Tibial nerve (tissue), 4 donors: ENCODE measurements at regions not wholly inside any gene's neighbourhood (a gene's known extent, or its start where the extent isn't known, plus 50 kb on each side); places are given as distances from the start of the nearest gene placed in this dataset.

ENCODE experiments used
- DNase-seq, 2 donors: peaks; one replicate each; pipeline ENCODE4 v3.0.0-alpha.2; 2019; ENCODE audit warnings: low spot score in 2 of 2
- H3K27ac ChIP-seq, 4 donors: fragments of 200-600 bp; sonication (generic) in 3 of 4; one replicate each; pipeline ENCODE4 v1.5.1; 2017 to 2019; ENCODE audit warnings: mild to moderate bottlenecking in 1 of 4
- H3K27me3 ChIP-seq, 2 donors: fragments of 200-600 bp; sonication (generic) in 1 of 2; one replicate each; pipeline versions ENCODE4 v1.5.1 to v1.6.0; 2017 to 2019
- H3K36me3 ChIP-seq, 3 donors: fragments of 200-600 bp; sonication (generic); one replicate each; pipeline ENCODE4 v1.5.1; 2018 to 2019
- H3K4me1 ChIP-seq, 4 donors: fragments of 200-600 bp; sonication (generic) in 3 of 4; one replicate each; pipeline ENCODE4 v1.5.1; 2017 to 2019
- H3K4me3 ChIP-seq, 4 donors: fragments of 200-600 bp; sonication (generic) in 3 of 4; one replicate each; pipeline ENCODE4 v1.5.1; 2017 to 2019; ENCODE audit warnings: mild to moderate bottlenecking in 1 of 4, moderate library complexity in 1 of 4
- H3K9me3 ChIP-seq, 4 donors: fragments of 200-600 bp; sonication (generic) in 3 of 4; one replicate each; pipeline ENCODE4 v1.5.1; 2017 to 2019
- CTCF ChIP-seq, 5 experiments: fragments of 200-600 bp in 3 of 5; fragments of 450-650 bp in 2 of 5; sonication (generic) in 3 of 5; IDR thresholded peaks; one replicate each; pipeline ENCODE4 v1.5.1; 2016 to 2019; ENCODE audit warnings: antibody characterized with exemption in 5 of 5, mild to moderate bottlenecking in 3 of 5, moderate library complexity in 2 of 5
- EP300 ChIP-seq, 2 donors: sonication (generic); formaldehyde crosslinking; IDR thresholded peaks; one replicate each; pipeline ENCODE4 v1.6.1; 2017; ENCODE audit warnings: antibody characterized with exemption in 2 of 2, mild to moderate bottlenecking in 1 of 2
- POLR2A ChIP-seq, 2 donors: fragments of 450-650 bp; IDR thresholded peaks; one replicate each; pipeline ENCODE4 v1.6.1; 2017; ENCODE audit warnings: antibody characterized with exemption in 2 of 2, mild to moderate bottlenecking in 2 of 2, moderate library complexity in 2 of 2
- WGBS, 2 donors: methylation state at CpG; one replicate each; pipeline ENCODE4 v1.1.5; 2018; 5-methylcytosine and 5-hydroxymethylcytosine counted together

GRCh38 chr4:171668403-171668802 is 144.8 kb upstream of the GALNTL6 start:
- TF ChIP-seq EP300 (IDR thresholded peaks at IDR 0.05) (no peak), CTCF (IDR thresholded peaks at IDR 0.05) (no peak), POLR2A (IDR thresholded peaks at IDR 0.05) (no peak)
- Histone ChIP-seq H3K4me3 (no peak overlapping the region), H3K9me3 (no peaks in the 10 kb centered on the region), H3K4me1 (no peaks in the 10 kb centered on the region), H3K27ac (no peak overlapping the region), H3K27me3 (no peaks in the 10 kb centered on the region), H3K36me3 (no peaks in the 10 kb centered on the region)
- DNase-seq = no peak
- WGBS, 2 donors = 76 to 83% methylated on average over 3 of the region's 3 CpGs

- no peaks in the 10 kb centered on the region for H3K27me3 ChIP-seq
- no peak for TF ChIP-seq POLR2A (IDR thresholded peaks at IDR 0.05)
- TF ChIP-seq EP300 (IDR thresholded peaks at IDR 0.05) = no peak
- TF ChIP-seq CTCF (IDR thresholded peaks at IDR 0.05) = no peak
- no peaks in the 10 kb centered on the region for H3K36me3 ChIP-seq
- H3K9me3 ChIP-seq = no peaks in the 10 kb centered on the region
- DNase-seq = no peak
- no peak overlapping the region for H3K4me3 ChIP-seq
- H3K27ac ChIP-seq = no peak overlapping the region
- no peaks in the 10 kb centered on the region for H3K4me1 ChIP-seq
Measured at GRCh38 chr4:171667906-171668305, 145.3 kb upstream of the GALNTL6 start.

GRCh38 chr4:171651071-171651470 is 162.1 kb upstream of the GALNTL6 start:
- Histone ChIP-seq H3K4me3 (no peak overlapping the region), H3K9me3 (peaks cover 0 to 8% (median 0%) of the 10 kb centered on the region in 4 donors), H3K27ac (no peak overlapping the region), H3K27me3 (no peaks in the 10 kb centered on the region), H3K36me3 (no peaks in the 10 kb centered on the region), H3K4me1 (no peaks in the 10 kb centered on the region)
- TF ChIP-seq CTCF (IDR thresholded peaks at IDR 0.05) = no peak
- WGBS, 2 donors = 90 to 97% methylated on average over 4 to 5 of the region's 6 CpGs
- no peak for DNase-seq

GRCh38 chr4:171650543-171650942 is 162.7 kb upstream of the GALNTL6 start:
- Histone ChIP-seq H3K36me3 (no peaks in the 10 kb centered on the region), H3K27ac (no peak overlapping the region), H3K4me3 (no peak overlapping the region), H3K27me3 (no peaks in the 10 kb centered on the region), H3K9me3 (peaks cover 0 to 8% (median 0%) of the 10 kb centered on the region in 4 donors), H3K4me1 (no peaks in the 10 kb centered on the region)
- 50% methylated on average over 2 of the region's 2 CpGs; no CpG with 5 or more reads in 1 of the 2 donors for WGBS, 2 donors
- TF ChIP-seq POLR2A (IDR thresholded peaks at IDR 0.05) (no peak), EP300 (IDR thresholded peaks at IDR 0.05) (no peak), CTCF (IDR thresholded peaks at IDR 0.05) (no peak)
- no peak for DNase-seq

GRCh38 chr4:171648926-171649325 is 164.3 kb upstream of the GALNTL6 start:
- Histone ChIP-seq H3K27ac (no peak overlapping the region), H3K4me3 (no peak overlapping the region), H3K4me1 (no peaks in the 10 kb centered on the region), H3K36me3 (no peaks in the 10 kb centered on the region), H3K27me3 (no peaks in the 10 kb centered on the region), H3K9me3 (peaks cover 0 to 8% (median 0%) of the 10 kb centered on the region in 4 donors)
- TF ChIP-seq EP300 (IDR thresholded peaks at IDR 0.05) (no peak), POLR2A (IDR thresholded peaks at IDR 0.05) (no peak), CTCF (IDR thresholded peaks at IDR 0.05) (no peak)
- DNase-seq = no peak
- 72 to 79% methylated on average over 5 of the region's 5 CpGs for WGBS, 2 donors
